ENCODE measurements at regions not wholly inside any gene's neighbourhood (a gene's known extent, or its start where the extent isn't known, plus 50 kb on each side); places are given as distances from the start of the nearest gene placed in this dataset.

- TF ChIP-seq CTCF (IDR thresholded peaks at IDR 0.05) = no peak
- no peak for TF ChIP-seq POLR2A (IDR thresholded peaks at IDR 0.05)
- no peaks in the 10 kb centered on the region for H3K4me1 ChIP-seq
- H3K9me3 ChIP-seq = no peaks in the 10 kb centered on the region
- H3K27me3 ChIP-seq = no peaks in the 10 kb centered on the region
- WGBS, 2 donors = 81 to 85% methylated on average over 5 of the region's 5 CpGs
- H3K4me3 ChIP-seq = no peak overlapping the region
- no peak overlapping the region for H3K27ac ChIP-seq
- DNase-seq = no peak
- intact Hi-C loops (cut with DNase I) = no loop called here
- H3K36me3 ChIP-seq = no peaks in the 10 kb centered on the region
Measured at GRCh38 chr4:146087856-146088255, 87.7 kb upstream of the LSM6 start.

- DNase-seq = no peak
- no peaks in the 10 kb centered on the region for H3K4me1 ChIP-seq
- 87 to 88% methylated on average over 6 of the region's 6 CpGs for WGBS, 2 donors
- no peak overlapping the region for H3K27ac ChIP-seq
- no peaks in the 10 kb centered on the region for H3K36me3 ChIP-seq
- no peaks in the 10 kb centered on the region for H3K27me3 ChIP-seq
- H3K9me3 ChIP-seq = no peaks in the 10 kb centered on the region
- no peak for TF ChIP-seq CTCF (IDR thresholded peaks at IDR 0.05)
- no peak for TF ChIP-seq POLR2A (IDR thresholded peaks at IDR 0.05)
- no peak overlapping the region for H3K4me3 ChIP-seq
- intact Hi-C loops (cut with DNase I) = no loop called here
Measured at GRCh38 chr4:146076081-146076480, 99.4 kb upstream of the LSM6 start.

- Histone ChIP-seq H3K4me3 (no peak overlapping the region), H3K27me3 (no peaks in the 10 kb centered on the region), H3K9me3 (no peaks in the 10 kb centered on the region), H3K4me1 (no peaks in the 10 kb centered on the region), H3K27ac (no peak overlapping the region), H3K36me3 (no peaks in the 10 kb centered on the region)
- TF ChIP-seq POLR2A (IDR thresholded peaks at IDR 0.05) (no peak), CTCF (IDR thresholded peaks at IDR 0.05) (no peak)
- no peak for DNase-seq
- intact Hi-C loops (cut with DNase I) = no loop called here
- 70% methylated on average over 3 of the region's 3 CpGs for WGBS, 2 donors
Measured at GRCh38 chr4:146073517-146073916, 102.0 kb upstream of the LSM6 start.

- intact Hi-C loops (cut with DNase I) = no loop called here
- H3K9me3 ChIP-seq = no peaks in the 10 kb centered on the region
- no peaks in the 10 kb centered on the region for H3K4me1 ChIP-seq
- TF ChIP-seq CTCF (IDR thresholded peaks at IDR 0.05) = no peak
- TF ChIP-seq POLR2A (IDR thresholded peaks at IDR 0.05) = no peak
- no peak overlapping the region for H3K27ac ChIP-seq
- no peak for DNase-seq
- H3K36me3 ChIP-seq = no peaks in the 10 kb centered on the region
- H3K27me3 ChIP-seq = no peaks in the 10 kb centered on the region
- WGBS, 2 donors = 84 to 100% methylated on average over 1 of the region's 1 CpG
- H3K4me3 ChIP-seq = no peak overlapping the region
Measured at GRCh38 chr4:146072376-146072775, 103.1 kb upstream of the LSM6 start.

- no peak for TF ChIP-seq CTCF (IDR thresholded peaks at IDR 0.05)
- TF ChIP-seq POLR2A (IDR thresholded peaks at IDR 0.05) = no peak
- DNase-seq = no peak
- no peaks in the 10 kb centered on the region for H3K36me3 ChIP-seq
- WGBS, 2 donors = 67 to 69% methylated on average over 5 of the region's 5 CpGs
- H3K27ac ChIP-seq = no peak overlapping the region
- H3K9me3 ChIP-seq = no peaks in the 10 kb centered on the region
- intact Hi-C loops (cut with DNase I) = no loop called here
- no peaks in the 10 kb centered on the region for H3K4me1 ChIP-seq
- H3K4me3 ChIP-seq = no peak overlapping the region
- H3K27me3 ChIP-seq = no peaks in the 10 kb centered on the region
Measured at GRCh38 chr4:146071390-146071789, 104.1 kb upstream of the LSM6 start.

Data from esophagus squamous epithelium (tissue), 5 donors.